ENCODE measurements at regions not wholly inside any gene's neighbourhood (a gene's known extent, or its start where the extent isn't known, plus 50 kb on each side); places are given as distances from the start of the nearest gene placed in this dataset.

DNA sequence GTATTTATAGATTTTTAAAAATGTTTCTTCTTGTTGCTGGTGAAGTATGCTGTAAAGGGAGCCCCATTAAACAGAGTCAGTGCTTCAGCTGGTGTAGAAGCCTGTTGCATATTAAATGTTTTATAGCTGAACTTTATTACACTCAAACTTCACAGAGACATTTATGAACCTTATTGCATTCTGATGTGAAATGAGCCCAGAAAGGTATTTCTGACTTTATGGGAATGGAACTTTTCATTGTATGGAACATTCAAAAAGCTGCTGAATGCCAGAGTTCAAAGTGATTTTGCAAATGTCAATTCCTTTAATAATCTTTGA is 329.3 kb upstream of the RASGRP1 start:
- BruUV-seq (replicated peaks): no TSS peak
- intact Hi-C loops (cut with micrococcal nuclease; ENCODE audit: unreplicated experiment): loop anchor here (2.0 kb wide), 1 partner anchor 77 kb away; no protein-coding TSS in a partner anchor
- DNase-seq: no peak

DNA sequence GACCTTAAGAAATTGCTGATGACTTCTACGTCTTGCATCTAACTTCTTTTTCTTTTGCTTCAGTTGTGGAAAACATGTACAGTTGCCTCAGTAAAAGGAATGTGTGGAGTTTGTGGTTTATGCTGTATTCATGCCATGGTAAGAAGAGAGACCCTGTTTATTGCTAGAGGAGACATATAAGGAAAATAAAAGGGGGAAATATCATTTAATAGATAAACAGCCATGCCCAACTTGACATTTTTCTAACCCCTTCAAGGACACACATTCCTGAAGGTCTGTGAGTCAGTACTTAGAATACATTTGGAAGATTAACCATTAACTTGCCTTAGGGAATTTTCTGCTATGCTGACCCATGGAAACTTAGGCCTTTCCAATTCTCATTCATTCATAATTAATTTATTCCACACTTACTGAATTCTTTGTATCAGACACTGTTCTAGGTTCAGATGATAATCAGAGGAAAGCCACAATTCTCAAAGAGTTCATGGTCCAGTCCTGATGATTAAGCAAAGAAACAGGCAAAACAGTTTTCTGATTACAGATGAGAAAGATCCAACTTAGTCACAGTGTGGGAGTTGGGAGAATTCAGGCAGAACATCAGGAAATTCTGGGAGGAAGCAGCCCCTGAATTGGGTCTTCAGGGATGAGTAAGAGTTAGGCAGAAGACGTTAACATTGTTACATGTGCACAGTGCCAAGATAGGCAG is 329.8 kb upstream of the RASGRP1 start:
- H3K27me3 ChIP-seq (replicated peaks; ENCODE audit: control insufficient read depth, insufficient read depth, low read length): no peaks in the 10 kb centered on the region
- Mint-ChIP-seq H3K4me3 (ENCODE audit: unreplicated experiment) (no peak overlapping the region), H3K27me3 (ENCODE audit: insufficient read depth, unreplicated experiment) (no peaks in the 10 kb centered on the region), H3K27ac (ENCODE audit: unreplicated experiment) (peak overlapping the region; percentile 2), H3K4me1 (ENCODE audit: low read depth, unreplicated experiment) (peaks cover 18% of the 10 kb centered on the region), H3K9me3 (ENCODE audit: unreplicated experiment) (no peaks in the 10 kb centered on the region), H3K36me3 (ENCODE audit: insufficient read depth, unreplicated experiment) (no peaks in the 10 kb centered on the region)
- BruUV-seq (replicated peaks): no TSS peak
- H3K9me3 ChIP-seq: 0 out of 2 replicates have a peak, but pooled peaks cover 3% of the 10 kb centered on the region
- H3K4me3 ChIP-seq (ENCODE audit: low read depth, low read length): no peak overlapping the region
- TF ChIP-seq, protein P1, sequence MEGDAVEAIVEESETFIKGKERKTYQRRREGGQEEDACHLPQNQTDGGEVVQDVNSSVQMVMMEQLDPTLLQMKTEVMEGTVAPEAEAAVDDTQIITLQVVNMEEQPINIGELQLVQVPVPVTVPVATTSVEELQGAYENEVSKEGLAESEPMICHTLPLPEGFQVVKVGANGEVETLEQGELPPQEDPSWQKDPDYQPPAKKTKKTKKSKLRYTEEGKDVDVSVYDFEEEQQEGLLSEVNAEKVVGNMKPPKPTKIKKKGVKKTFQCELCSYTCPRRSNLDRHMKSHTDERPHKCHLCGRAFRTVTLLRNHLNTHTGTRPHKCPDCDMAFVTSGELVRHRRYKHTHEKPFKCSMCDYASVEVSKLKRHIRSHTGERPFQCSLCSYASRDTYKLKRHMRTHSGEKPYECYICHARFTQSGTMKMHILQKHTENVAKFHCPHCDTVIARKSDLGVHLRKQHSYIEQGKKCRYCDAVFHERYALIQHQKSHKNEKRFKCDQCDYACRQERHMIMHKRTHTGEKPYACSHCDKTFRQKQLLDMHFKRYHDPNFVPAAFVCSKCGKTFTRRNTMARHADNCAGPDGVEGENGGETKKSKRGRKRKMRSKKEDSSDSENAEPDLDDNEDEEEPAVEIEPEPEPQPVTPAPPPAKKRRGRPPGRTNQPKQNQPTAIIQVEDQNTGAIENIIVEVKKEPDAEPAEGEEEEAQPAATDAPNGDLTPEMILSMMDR (IDR thresholded peaks at IDR 0.05; ENCODE audit: insufficient read depth in 1 of 2, low read depth in 1 of 2, low read length in 1 of 2, severe bottlenecking in 1 of 2, unreplicated experiment in 1 of 2): no peak
- DNase-seq: no peak
- CTCF ChIA-PET: no interaction called here
- intact Hi-C loops (cut with micrococcal nuclease; ENCODE audit: unreplicated experiment): loop anchor here (2.0 kb wide), 1 partner anchor 78 kb away; no protein-coding TSS in a partner anchor
- peaks cover 10% of the 10 kb centered on the region; the same call in 1 of the 2 replicates for H3K4me1 ChIP-seq
- POLR2A ChIA-PET: no interaction called here
- no peaks in the 10 kb centered on the region for H3K36me3 ChIP-seq (ENCODE audit: control insufficient read depth, insufficient read depth, low read length)

More for the DNA sequence above, 329.3 kb upstream of the RASGRP1 start:
- Mint-ChIP-seq H3K27ac (ENCODE audit: unreplicated experiment) (no peak overlapping the region), H3K36me3 (ENCODE audit: insufficient read depth, unreplicated experiment) (no peaks in the 10 kb centered on the region), H3K4me3 (ENCODE audit: unreplicated experiment) (no peak overlapping the region), H3K4me1 (ENCODE audit: low read depth, unreplicated experiment) (peaks cover 18% of the 10 kb centered on the region), H3K27me3 (ENCODE audit: insufficient read depth, unreplicated experiment) (no peaks in the 10 kb centered on the region), H3K9me3 (ENCODE audit: unreplicated experiment) (no peaks in the 10 kb centered on the region)
- TF ChIP-seq, protein P1 (IDR thresholded peaks at IDR 0.05; ENCODE audit: insufficient read depth in 1 of 2, low read depth in 1 of 2, low read length in 1 of 2, severe bottlenecking in 1 of 2, unreplicated experiment in 1 of 2): no peak
- Histone ChIP-seq H3K36me3 (ENCODE audit: control insufficient read depth, insufficient read depth, low read length) (no peaks in the 10 kb centered on the region), H3K9me3 (0 out of 2 replicates have a peak, but pooled peaks cover 3% of the 10 kb centered on the region), H3K4me1 (peaks cover 10% of the 10 kb centered on the region; the same call in 1 of the 2 replicates), H3K27me3 (replicated peaks; ENCODE audit: control insufficient read depth, insufficient read depth, low read length) (no peaks in the 10 kb centered on the region), H3K4me3 (ENCODE audit: low read depth, low read length) (no peak overlapping the region)
- CTCF ChIA-PET: no interaction called here
- POLR2A ChIA-PET: no interaction called here

DNA sequence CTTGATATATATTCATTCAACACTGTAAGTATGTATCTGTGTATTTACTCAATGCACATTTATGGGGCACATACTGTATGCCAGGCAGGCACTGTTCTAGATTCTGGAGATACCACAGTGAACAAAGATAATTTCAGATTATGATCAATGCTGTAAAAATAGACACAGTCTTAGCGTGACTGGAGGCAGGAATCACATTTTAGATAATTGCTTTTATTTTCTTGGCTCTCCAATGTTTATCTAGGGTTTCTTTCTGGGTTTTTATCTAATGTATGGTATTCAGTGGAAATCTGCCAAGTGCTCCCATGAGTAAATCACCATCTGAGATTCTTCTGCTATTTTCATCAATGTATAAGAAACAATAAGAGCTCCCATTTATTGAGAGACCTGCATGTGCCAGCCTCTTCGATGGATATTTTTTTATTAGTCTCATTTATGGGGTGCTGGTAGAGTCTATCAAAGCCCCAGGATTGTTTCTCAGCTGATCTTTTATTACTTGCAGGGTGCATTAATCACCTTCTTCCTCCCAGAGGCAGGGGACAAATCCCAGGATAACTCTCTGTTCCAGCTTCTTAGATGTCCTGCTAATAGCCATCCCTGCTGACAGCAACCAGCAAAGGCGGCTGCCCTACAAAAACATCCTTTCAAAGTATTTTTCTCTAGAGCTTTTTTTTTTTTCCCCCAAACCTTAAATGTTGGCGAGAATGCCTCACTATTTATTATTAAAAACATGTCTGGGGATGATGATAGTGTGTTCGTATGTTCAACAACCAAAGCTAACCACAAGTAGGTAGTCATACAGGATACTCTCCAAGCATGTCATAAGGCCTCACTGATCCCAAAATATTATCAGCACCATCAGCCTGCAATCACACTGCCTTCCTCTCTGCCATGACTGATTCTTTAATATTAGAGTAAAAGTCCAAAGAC is 331.0 kb upstream of the RASGRP1 start:
- DNase-seq: no peak
- Mint-ChIP-seq H3K27me3 (ENCODE audit: insufficient read depth, unreplicated experiment) (no peaks in the 10 kb centered on the region), H3K4me3 (ENCODE audit: unreplicated experiment) (no peak overlapping the region), H3K36me3 (ENCODE audit: insufficient read depth, unreplicated experiment) (no peaks in the 10 kb centered on the region), H3K9me3 (ENCODE audit: unreplicated experiment) (no peaks in the 10 kb centered on the region), H3K4me1 (ENCODE audit: low read depth, unreplicated experiment) (peaks cover 18% of the 10 kb centered on the region), H3K27ac (ENCODE audit: unreplicated experiment) (no peak overlapping the region)
- Histone ChIP-seq H3K9me3 (0 out of 2 replicates have a peak, but pooled peaks cover 3% of the 10 kb centered on the region), H3K27me3 (replicated peaks; ENCODE audit: control insufficient read depth, insufficient read depth, low read length) (no peaks in the 10 kb centered on the region), H3K4me3 (ENCODE audit: low read depth, low read length) (no peak overlapping the region), H3K4me1 (peaks cover 10% of the 10 kb centered on the region; the same call in 1 of the 2 replicates), H3K36me3 (ENCODE audit: control insufficient read depth, insufficient read depth, low read length) (no peaks in the 10 kb centered on the region)
- CTCF ChIA-PET: no interaction called here
- POLR2A ChIA-PET: no interaction called here
- TF ChIP-seq, protein P1 (IDR thresholded peaks at IDR 0.05; ENCODE audit: insufficient read depth in 1 of 2, low read depth in 1 of 2, low read length in 1 of 2, severe bottlenecking in 1 of 2, unreplicated experiment in 1 of 2): no peak
- no TSS peak for BruUV-seq (replicated peaks)
- intact Hi-C loops (cut with micrococcal nuclease; ENCODE audit: unreplicated experiment): loop anchor here (2.0 kb wide), 1 partner anchor 79 kb away; no protein-coding TSS in a partner anchor

All from Caco-2 (cell line).